GM23248 (cell line): ENCODE measurements at regions not wholly inside any gene's neighbourhood (a gene's known extent, or its start where the extent isn't known, plus 50 kb on each side); places are given as distances from the start of the nearest gene placed in this dataset.

ENCODE experiments used
- EZH2 ChIP-seq: fragments of 200-600 bp; sonication (generic); IDR thresholded peaks from 2 replicates; pipeline ENCODE4 v1.6.1; 2018; ENCODE audit warnings: antibody characterized with exemption, mild to moderate bottlenecking; ENCODE audit not compliant: insufficient read depth, poor library complexity, severe bottlenecking
- EZH2phosphoT487 ChIP-seq: fragments of 200-600 bp; sonication (generic); IDR thresholded peaks from 2 replicates; pipeline ENCODE4 v1.6.1; 2018; ENCODE audit warnings: antibody characterized with exemption, moderate library complexity, mild to moderate bottlenecking, low read depth; ENCODE audit not compliant: insufficient read depth

- TF ChIP-seq EZH2phosphoT487 (no peak), EZH2 (no peak)
These were observed 70.5 kb upstream of the SESN3 start for GRCh38 chr11:95301474-95301873.
